Eye (tissue), 1 donor: ENCODE measurements at regions not wholly inside any gene's neighbourhood (a gene's known extent, or its start where the extent isn't known, plus 50 kb on each side); places are given as distances from the start of the nearest gene placed in this dataset.
"Not testable (repeated sequence)": the region's sequence is repeated elsewhere in the genome, so short reads cannot be mapped to it uniquely, and the experiment has no call there.

Experiments used
- DNase-seq: peaks from one replicate; pipeline ENCODE4 v3.0.0-alpha.2; 2015

DNA sequence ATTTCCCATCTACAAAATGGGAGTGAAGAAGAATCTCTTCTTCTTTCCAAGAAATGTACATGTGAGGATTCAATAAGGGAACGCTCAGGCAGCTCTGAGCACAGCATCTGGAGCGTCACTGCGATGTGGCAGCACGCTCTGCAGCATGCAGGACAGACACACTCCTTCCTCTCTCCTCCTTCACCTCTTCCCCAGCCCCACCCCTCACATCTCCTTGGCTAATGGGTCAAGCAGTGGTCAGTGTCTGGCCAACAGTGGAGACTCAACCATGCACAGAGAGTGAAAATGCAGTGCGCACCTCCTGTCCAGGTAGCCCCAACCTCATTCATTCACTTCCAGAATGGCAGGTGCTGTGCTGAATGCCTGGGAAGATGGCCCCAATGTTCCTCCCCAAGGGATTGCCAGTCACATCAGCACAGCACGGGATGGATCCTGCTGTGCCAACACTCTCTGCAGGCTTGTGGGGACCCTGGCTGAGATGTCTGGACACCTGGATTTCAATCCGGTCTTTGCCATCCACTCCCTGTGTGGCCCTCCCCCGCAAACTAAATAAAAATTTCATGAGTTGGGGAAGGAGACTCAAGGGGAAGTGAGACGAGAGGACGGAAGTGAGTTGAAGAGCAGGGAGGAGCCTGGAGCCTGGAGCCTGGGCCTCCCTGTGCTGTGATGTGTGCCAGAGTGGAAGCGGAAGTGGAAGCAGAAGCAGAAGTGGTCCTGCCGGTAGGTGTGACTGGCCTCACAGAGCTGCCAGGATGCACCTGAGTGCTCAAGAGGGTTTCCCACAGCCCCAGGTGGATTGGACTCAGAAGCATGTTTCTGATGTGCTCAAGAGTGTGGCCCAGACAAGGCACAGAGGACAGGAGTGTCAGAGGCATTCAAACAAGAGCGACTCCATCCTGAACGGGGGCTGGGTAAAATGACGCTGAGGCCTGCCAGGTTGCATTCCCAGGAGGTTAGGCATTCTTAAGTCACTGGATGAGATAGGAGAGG, 163.9 kb downstream of the SMAD6 start:
- no peak for DNase-seq

DNA sequence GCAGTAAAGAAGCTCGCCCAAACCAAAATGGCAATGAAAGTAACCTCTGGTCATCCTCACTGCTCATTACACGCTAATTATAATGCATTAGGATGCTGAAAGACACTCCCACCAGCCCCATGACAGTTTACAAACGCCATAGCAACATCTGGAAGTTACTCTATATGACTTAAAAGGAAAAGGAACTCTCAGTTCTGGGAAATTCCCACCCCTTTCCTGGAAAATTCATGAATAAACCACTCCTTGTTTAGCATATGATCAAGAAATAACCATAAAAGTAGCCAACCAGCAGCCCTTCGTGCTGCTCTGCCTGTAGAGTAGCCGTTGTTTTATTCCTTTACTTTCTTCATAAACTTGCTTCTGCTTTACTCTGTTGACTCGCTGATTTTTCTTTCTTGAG, 164.6 kb downstream of the SMAD6 start:
- no peak for DNase-seq

DNA sequence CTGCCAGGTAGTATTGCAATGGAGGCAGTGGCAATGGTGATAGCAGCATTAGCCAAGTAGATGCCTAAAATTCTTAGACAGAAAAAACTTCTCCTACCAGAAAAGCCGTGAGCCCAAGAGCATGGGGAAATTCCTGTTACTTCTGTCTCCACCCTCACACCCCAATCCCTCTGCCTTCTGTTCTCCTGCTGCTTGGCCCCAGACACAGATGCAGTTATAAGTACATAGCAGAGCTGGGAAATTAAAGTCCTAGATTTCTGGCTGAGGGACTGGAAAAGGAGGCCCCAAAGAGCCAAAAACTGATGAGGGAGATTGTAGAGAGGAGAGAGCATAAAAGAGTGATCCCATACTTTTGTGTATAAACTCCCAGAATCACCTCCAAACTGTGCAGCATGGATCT, 166.9 kb downstream of the SMAD6 start:
- no peak for DNase-seq

DNA sequence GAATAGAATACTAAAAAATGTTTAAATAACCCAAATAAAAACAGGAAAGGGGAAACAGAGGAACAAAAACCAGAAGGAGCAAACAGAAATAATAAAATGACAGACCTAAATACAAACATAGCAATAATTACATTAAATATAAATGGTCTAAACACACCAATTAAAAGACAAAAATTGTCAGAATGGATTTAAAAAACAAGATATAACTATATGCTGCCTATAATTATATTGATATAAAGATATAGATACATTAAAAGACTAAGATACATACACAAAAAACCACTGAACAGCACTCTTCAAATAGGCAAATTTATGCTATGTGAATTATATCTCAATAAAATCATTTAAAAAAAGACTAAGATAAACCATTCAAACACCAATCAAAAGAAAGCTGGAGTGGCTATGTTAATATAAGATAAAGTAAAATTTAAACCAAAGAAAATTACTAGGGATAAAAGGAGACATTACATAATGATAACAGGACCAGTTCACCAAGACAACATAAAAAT, 168.9 kb downstream of the SMAD6 start:
- no peak for DNase-seq

DNA sequence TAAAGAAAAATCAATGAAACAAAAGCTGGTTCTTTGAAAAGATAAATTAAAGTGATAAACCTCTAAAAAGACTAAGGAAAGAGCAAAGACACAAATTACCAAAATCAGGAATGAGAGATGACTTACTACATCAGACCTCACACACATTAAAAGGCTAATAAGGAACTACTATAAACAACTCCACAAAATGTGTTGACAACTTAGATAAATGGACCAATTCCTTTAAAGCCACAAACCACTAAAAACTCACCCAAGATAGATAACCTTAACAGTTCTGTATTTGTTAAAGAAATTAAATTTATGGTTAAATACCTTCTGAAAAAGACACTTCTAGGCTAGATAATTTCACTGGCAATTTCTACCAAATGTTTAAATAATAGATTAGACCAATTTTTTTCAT, 170.4 kb downstream of the SMAD6 start:
- no peak for DNase-seq

DNA sequence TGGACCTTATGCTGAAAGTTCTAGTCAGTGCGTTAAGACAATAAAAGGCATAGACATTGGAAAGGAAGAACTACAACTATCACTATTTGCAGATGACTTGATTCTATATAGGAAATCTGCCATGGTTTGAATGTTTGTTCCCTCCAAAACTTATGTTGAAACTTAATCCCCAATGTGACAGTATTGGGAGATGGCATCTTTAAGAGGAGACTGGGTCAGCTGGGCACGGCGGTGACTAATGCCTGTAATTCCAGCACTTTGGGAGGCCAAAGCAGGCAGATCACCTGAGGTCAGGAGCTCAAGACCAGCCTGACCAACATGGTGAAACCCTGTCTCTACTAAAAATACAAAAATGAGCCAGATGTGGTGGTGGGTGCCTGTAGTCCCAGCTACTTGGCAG, 171.3 kb downstream of the SMAD6 start:
- not testable (repeated sequence) for DNase-seq

DNA sequence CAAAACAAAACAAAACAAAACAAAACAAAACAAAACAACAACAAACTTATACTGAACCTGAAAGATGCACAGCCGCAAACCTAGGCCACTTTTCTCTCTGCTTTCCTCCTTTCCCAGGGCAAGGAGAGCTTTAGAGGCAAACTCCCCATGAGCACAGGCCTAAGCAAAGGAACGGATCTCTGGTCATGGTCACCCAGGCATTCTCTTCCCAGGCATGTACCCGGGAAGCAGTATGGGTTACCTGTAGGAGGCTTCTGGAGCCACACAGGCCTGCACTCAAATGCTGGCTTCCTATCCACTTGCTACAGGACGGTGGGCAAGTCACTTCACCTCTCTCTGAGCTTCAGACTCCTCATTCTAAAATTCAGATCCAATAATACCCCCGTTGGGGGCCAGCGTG, 171.8 kb downstream of the SMAD6 start:
- no peak for DNase-seq

DNA sequence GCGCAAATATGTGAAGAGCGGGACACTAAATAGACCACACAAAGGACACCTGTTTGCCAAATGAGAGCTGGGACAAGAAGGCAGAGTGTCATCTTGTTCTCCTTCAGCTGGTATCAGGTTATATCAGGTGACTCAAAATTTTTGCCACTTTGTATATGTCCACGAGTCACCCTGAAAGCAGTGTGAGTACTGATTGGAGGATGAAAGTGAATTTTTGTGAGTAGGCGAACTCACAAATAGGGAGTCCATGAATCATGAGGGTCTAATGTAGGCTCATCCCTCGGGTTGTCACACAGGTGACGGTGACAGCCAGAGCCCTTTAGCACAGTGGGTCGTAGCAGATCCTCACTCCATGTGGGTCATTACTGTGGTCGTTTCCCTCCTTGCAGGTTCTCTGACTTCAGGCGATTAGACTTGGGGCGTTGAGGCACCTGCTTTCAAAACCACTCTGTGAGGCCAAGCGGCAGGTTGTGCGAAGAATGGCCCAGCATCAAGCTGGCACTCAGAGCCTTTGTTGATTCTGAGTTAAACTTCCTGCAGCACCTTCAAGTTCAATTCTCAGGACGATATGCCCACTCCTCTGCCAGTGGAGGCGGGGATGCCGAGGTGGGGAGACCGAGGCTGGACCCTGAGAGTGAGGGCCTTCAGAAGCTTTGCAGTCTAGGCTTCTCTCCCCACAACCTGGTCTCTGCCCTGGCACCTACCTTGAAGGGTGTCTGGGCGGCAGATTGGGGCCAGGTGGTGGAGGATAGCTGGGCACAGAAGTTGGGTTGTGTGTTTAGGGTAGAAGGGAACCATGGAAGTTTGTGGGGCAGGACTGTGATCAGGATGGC, 173.8 kb downstream of the SMAD6 start:
- no peak for DNase-seq

DNA sequence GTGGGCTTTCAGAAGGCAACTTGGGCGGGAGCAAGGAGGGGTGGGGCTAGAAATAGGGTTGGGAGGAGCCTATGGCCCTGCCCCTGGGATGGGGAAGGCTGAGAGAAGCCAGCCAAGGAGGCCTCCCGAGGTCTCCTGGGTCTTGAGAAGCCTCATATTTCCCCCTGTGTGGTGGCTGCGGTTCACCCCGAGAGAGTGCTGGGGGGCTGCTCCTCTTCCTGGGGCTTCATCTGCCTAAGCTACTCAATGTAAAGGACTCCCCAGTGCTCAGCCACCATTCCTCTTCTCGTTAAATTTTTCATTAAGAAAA, 174.3 kb downstream of the SMAD6 start:
- DNase-seq, result no peak

DNA sequence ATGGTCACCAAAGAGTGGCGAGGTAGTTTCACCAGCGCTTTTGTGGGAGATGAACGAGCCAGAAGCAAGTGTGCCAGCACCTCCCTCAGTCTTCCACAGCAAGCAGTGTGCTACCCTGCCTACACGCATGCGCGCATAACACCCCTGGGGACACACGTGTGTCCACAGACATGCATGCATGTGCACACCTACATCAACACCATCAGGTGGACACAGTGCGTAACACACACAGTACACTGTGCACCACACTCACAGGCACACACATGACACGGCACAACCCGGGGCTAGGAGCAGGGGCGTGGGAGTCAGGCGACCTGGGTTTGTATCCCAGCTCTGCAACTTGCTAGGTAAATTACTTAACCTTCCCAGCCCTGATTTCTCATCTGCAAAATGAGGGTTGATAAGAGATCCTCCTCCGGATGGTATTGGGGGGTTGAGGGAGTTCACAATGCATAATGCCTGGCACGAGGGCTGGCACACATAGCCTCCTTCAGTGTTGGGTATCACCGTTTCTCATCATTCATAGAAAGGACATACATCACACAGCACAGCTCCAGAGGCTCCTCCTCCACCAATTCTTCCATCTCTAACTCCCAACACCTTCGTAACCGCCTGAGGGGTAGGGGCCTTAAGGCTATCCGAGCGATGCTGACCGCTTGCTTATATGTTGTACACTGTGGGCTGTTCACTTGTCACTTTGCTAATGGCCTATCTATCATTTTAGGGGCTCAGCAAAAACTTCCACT, 174.9 kb downstream of the SMAD6 start:
- DNase-seq, result no peak

DNA sequence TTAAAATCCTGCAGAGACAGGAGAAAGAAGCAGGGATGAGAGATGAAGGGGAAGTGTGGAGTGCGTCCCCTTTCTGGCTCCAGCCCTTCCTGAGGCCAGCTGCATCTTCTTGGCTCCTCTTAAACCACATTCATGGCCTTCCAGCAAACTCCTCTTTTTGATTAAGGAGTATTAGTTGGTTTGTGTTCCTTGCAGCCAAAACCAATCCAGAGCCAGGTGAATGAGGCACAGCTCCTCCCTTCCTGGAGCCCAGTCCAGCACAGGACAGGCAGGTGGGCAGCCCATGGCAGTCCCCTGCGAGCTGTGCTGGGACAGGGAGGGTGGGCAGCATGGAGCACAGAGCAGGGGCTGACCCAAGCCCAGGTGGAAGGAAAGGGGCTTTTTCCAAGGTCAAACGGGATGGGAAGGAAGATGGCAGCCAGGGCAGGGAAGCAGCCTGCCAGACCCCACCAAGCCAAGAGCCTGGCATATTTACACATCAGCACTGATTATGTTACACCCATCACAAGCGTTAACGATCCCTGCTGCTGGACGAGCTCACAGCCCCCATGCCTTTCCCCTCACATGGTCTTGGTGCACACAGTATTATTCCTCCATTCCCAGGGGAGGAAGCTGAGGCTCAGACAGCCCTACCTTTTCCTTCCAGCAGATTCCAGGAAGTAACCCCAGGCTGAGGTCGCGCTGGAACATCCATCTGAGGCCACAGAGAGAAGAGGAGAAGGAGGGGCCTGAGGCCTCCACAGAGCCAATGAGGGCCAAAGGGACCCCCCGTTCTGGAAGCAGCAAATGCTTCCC, 175.6 kb downstream of the SMAD6 start:
- peak; percentile 18 for DNase-seq

DNA sequence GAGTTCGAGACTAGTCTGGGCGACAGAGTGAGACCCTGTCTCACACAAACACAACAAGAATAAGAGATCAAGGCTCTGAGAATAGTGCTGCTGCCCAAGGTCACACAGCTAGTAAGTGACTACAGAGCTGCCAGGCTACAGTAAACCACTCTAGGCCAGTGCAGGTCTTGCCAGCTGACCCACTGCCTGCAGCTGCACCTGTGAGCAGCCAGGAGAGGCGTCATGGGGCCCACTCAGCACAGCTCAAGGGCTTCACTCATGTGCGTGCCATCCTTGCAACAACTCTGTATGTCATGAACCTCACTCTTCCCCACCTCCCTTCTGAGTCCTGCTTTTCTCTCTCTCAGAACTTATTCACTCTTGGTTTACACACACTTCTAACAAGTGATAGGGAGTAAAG, 176.7 kb downstream of the SMAD6 start:
- DNase-seq, result no peak

DNA sequence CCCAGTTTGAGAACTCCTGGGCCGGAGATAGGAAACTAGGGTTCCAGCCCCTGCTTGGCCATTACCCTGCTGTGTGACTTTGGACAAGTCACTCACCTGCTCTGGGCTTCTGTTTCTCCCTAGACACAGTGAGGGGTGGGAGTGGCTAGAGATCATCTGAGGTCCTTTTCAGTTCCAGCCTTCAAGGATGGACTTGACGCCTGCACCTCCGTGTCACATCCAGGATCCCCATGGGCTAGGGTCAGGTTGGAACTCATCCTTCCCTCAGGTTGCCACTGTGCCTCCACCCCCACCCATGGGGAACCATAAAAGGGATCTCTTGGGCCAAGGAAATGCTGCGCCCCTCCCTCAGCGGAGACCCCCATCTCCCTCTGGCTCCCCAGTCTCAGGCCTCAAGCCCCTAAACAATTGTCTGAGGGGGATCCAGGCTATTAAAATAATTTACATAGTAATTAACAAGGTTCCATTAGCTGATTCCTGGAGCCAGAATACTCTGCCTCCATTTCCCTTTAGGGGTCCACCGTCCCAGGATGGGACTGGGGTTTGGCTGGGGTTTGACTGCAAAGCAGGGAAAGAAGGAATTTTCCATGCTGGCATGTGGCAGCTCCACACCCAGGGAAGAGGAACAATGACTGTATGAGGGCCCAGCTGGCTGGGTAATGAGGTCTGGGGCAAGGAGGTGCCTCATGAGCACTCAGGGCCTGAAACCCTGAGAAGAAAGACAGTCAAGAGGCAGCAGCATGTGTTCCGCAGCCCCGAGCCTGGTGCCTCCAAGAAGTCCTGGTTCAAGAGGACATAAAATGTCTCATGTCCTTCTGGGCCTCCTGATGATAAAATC, 177.7 kb downstream of the SMAD6 start:
- no peak for DNase-seq

DNA sequence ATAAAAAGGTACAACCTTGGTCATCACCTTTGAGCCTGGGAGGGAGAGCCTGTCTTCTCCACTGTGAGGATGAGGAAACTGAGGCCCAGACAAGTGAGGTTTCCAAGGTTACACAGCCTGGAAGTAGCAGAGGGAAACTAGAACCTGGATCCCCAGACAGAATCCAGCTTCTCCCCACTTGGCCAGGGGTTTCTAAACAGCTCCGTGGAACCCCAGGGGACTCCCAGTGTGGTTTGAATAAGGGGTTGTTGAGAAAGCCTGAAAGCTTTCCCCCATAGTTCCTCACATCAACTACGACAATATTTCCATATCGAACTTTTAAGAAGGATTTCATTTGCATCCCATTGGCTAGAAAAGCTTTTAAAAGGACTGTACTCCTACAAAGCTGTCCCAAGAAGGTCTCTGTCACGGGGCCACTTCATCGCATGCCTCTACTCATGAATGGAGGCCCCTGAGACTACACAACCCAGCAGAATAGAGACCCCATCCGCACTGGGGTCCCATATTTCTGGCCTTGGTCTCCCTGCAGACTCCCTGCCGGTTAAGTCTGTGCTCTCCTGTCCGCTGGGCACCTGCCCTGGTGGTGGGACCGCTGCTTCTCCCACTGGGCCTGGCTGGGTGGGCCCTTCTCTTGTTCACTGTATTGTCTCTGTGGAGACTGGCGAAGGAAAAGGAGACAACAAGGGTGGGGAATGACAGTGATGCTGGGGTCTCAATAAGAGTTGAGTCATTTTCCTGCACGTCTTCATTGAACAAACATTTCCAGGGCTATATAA, 178.5 kb downstream of the SMAD6 start:
- DNase-seq, result no peak

DNA sequence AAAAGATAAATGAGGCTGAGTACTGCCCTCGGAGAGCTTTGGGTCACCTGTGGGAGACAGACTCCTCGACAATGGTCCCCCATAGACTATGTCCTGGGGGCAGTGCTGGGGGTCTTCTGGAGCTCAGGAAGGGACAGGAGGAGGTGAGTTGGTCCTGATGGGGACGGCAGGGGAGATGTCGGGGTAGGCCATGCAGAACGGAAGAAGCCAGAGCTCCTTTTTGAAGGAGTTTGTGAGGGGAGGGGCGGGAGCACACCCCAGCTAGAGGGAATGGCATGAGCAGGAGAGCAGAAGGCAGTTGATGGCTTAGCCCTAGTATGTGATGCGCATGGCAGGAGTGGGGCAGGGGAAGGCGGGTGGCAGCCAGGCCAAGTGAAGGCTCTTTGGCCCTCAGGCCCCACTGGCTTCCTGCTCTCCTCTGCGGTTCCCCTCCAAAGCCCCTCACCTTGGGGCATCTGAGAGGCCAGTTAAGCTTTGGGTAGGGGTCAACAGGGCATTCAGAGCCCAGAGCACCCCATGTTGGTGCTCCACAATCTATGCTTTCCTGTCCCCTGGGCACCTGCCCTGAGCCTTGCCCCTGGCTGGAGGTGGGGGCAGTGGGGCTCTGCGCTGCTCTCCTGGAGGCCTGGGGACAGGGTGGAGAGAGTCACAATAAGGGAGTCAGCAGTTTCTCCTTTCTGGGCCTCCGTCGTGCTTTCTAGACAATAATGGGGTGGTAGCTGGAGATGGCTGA, 179.3 kb downstream of the SMAD6 start:
- DNase-seq, result no peak

DNA sequence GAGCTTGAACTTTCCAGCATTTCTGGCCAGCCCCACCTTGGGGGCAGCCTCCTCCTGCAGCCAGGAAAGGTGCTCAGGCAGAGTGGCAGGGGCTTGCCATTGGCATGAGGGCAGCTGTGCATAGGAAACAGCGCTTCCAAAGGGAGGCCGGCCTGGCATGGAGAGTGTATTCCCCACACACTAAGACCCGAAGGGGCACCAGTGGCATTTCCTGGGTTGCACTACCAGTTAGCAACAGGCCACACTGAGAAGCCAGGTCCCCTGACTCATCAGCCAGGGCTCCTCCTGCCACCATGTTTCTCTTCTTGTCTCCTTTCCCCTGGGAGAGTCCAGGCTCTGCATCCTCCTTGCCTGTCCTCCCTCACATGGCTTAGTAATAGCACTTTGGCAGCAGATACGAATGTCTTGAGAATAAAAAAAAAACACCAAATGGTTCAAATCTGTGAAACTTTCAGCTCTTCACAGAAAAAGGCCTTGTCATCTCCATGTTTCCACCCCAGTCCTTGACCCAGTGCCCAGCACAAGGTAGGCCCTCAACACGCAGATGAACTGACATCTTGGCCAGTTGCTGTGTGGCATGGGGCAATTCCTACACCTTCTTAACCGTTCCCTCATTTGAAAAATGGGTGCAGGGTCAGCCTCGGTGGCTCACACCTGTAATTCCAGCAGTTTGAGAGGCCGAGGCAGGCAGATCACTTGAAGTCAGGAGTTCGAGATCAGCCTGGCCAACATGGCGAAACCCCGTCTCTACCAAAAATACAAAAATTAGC, 180.4 kb downstream of the SMAD6 start:
- DNase-seq, result no peak

DNA sequence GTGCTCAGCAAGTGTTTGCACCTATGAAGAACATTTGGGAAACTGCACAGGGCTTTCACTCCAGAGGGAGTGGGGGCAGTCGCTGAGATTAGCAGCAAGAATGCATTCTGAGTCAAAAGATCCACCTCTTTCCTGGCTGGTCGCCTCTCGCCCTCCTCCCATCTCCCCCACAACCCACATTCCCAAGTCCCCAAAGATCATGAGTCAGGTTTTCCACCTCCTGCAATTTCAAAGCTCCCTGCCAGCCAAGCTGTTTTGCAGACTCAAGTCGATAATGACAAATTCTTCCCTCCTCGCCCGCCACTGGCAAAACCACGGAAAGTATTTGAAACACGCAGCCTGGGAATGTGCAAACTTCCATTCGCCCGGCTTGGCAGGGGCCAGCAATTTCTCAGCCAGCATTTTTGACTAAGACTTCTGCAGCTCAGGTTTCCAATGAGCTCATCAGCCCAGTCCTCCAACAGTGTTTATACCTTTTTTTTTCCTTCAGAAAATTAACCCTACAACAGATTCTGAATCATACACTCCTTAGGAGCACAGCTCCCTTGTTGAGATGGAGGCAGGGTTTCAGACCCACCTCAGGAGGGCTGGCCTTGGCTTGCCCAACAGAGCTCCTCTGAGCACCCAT, 181.4 kb downstream of the SMAD6 start:
- peak; percentile 94 for DNase-seq

DNA sequence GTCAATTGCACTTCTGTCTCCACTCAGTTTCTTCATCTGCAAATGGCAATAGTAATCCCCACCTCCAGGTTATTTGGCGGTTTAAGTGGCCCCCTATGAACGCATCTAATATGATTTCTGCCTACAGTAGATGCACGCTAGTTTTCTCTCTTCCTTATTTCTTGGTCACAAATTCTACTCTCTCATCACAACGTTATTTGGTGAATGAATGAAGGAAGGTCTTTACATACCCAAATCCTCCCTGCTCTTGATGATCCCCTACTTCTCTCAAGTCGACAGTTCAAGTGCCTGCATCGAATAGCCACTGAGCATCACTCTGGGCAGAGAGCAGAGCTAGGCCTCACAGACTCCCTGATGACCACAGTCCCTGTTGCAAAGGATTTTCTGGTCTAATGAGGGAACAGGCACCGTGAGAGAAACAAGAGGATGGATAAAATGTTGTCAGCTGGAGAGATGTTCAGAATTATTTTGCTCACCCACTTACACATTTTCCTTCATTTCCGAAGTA, 181.2 kb upstream of the SMAD3 start:
- DNase-seq, result no peak
